GM21786 (cell line): ENCODE measurements at regions not wholly inside any gene's neighbourhood (a gene's known extent, or its start where the extent isn't known, plus 50 kb on each side); places are given as distances from the start of the nearest gene placed in this dataset.

Source experiments
- ATAC-seq: cut with Tn5 transposase; IDR thresholded peaks from one replicate; pipeline ENCODE4 v1.9.1; 2021; ENCODE audit not compliant: unreplicated experiment

GRCh38 chr4:138927072-138927471 lies 88.5 kb upstream of the NOCT start:
- ATAC-seq, result no peak

- ATAC-seq, result no peak
Measured at GRCh38 chr4:138925495-138925894, 90.1 kb upstream of the NOCT start.

GRCh38 chr4:138919094-138919936 lies 96.3 kb upstream of the NOCT start:
- ATAC-seq, result no peak

GRCh38 chr4:138918169-138918869 lies 97.3 kb upstream of the NOCT start:
- ATAC-seq, result no peak

- ATAC-seq, result no peak
Measured at GRCh38 chr4:138916763-138917162, 98.8 kb upstream of the NOCT start.

- ATAC-seq, result no peak
Measured at GRCh38 chr4:138915756-138916155, 99.8 kb upstream of the NOCT start.

GRCh38 chr4:138912704-138913340 lies 102.8 kb upstream of the NOCT start:
- ATAC-seq, result no peak

DNA sequence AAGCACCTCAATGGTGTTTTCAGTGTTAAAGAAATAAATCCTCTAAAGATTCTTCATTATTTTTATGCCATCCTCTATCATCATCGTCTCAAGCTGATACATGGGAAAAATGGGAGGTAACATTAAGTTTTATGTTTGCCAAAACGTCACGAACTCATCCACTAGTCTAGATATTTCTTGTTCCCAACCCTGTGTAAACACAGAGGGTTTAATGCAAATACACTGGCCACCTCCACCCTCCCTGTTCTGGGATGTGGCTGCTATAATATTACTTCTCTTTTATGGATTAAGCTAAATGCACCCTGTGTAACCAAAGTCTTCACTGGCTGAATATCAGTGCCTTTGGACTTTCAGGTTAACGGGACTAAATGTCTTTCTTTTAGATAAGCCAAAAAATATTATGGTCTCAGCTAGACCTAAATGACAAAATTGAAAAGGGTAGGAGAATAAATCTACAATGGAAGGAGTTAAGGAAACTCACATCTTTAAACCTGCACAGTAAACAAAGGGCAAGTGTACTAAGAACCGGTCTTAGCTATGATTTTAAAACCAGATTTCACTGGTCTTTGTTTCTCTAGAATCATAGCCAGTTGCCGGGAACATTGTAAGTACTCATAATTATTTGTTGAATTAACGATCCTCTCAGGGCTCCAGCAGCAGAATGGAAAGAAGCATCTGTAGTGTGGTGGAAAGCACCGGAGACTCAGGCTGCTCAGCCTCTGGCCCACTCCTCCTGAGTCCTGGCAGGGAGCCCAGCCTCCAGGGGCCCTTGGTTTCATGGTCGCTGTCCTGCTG lies 103.5 kb upstream of the NOCT start:
- no peak for ATAC-seq

- no peak for ATAC-seq
Measured at GRCh38 chr4:138910914-138911336, 104.7 kb upstream of the NOCT start.

DNA sequence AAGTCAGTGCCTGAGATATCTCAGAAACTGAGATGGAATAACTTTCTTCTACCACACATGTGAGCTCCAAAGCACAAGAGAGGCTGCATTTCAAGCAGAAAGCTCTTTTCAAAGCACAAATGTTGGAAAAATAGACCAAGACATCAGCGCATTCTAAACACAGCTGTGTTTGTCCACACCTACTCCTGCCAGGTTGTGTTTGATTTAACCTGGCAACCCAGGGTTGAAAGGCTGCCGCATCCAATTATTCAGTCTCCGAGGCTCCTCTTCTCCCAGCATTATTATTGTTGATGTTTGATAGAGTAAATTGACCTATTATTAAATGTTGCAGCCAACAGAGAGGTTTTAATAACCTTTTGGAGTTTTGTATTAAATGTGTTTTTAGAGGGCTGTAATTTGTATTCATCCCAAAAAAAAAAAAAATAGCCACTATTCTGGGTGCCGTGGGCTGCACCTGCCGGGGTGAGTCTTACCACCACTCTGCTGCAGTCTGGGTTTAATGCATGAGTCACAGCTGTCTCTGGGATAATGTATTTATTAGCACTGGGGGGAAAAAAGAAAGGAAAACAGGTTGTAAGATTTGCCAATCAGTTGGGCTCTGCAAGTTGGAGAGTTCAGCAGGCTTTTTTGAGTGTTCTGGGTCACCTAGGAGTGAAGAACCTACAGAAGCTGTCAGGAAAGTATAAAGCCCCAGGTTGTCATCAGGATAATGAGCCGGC lies 105.2 kb upstream of the NOCT start:
- no peak for ATAC-seq

GRCh38 chr4:138909587-138909986 lies 106.0 kb upstream of the NOCT start:
- no peak for ATAC-seq

- ATAC-seq, result no peak
Measured at GRCh38 chr4:138908134-138908533, 107.4 kb upstream of the NOCT start.

GRCh38 chr4:138907174-138907573 lies 108.4 kb upstream of the NOCT start:
- no peak for ATAC-seq

DNA sequence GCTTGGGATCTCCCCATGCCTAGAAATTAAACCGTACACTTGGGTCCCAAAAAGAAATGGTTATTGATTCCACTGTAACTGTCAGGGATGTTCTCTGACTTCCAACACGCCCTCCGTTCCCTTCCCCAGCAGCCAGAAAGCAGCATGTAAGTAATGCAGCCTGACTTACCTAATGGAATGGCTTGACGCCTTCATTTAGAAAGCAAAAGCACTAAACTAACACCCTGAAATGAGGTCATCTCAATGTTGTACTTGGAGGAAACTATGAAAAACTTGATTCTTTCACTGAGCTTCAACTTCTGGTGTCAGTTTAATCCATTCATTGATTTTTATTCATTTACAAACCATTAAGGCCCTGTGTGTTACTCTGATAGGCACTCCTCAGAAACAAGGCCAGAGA lies 110.8 kb upstream of the NOCT start:
- ATAC-seq, result no peak

DNA sequence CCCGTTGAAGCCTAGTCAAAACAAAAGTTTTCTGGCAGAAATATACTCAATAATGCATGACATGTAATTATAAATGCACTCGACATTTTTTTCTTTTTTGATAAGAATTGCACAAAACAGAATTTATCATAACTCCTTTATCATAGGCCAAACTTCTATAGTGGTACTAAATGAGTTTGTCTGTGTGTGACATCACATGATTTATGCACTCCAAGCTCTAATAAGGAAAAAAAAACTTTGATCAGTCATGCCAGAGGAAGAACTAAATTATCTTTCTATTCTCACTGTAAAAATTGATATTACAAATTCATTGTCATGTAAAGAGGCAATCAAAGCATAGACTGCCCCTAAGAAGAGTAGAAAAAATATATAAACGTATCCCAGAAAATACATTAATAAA lies 112.4 kb upstream of the NOCT start:
- no peak for ATAC-seq

DNA sequence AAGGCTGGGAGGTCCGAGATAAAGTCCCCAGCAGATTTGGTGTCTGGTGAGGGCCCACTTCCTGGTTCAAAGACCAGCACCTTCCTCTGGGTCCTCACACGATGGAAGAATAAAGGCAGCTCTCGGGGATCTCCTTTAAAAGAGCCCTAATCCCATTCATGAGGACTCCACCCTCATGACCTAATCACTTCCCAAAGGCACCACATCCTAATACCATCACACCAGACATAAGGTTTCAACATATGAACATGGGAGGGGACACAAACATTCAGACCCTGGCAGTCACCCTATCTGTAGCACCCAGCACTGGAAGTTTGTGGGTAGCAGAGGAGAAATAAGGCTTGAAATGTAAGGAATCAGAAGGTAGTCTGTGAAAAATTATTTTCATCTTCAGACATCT lies 112.9 kb upstream of the NOCT start:
- ATAC-seq, result no peak

GRCh38 chr4:138901177-138901576 lies 114.4 kb upstream of the NOCT start:
- ATAC-seq, result no peak

GRCh38 chr4:138899999-138900398 lies 115.6 kb upstream of the NOCT start:
- ATAC-seq, result no peak

DNA sequence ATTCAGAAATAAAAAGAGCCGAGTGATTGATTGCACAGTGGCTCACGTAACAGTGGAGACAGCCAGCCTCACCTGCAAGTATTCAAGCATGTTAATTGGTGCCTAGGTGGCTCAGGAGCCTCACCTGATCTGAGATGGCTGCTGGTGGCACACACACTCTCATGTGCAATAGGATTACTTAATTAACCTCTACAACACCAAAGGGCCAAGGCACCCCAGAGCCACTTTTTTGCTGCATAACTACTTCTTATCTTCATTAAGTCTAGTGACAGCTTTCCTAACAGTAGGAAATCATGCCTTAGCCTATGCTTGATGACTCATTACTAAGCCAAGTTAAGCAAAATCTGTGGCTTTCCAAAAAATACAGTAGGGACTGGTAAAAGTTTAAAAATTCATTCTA lies 117.3 kb upstream of the NOCT start:
- ATAC-seq, result no peak

DNA sequence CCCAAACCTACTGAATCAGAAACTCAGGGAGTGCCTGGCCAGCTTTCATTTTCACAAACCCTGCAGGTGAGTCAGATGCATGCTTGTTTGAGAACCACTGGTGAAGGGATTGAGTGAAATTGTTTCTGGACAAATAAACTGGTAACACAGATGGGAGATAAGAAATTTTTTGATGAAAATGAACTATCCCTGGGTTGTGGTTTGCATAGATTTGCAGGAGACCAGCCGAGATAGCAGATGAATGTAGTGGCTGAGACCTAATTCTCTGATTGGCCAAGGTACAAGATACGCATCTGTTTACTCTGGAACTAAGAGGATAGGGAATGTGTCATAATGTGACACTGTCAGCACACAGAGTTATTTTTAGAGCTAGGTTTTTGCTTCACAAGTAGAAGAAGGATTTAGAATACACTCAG lies 117.8 kb upstream of the NOCT start:
- no peak for ATAC-seq

DNA sequence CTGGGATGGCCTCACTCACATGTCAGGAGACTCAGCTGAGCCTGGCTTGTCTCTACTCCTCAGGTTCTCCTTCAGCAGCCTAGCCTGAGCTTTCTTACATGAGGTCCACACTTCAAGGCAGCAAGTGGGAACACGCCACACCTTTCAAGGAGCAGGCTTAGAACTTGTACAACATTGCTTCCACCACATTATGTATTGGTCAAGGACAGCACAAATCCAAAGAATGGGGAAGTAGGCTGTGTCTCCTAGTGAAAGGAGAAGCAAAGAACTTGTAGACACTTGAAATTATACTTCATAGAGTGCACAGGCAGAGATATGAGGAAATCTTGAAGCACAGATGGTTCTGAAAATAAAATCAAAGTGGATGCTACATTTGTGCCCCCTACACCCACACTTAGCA lies 120.9 kb upstream of the NOCT start:
- ATAC-seq, result no peak
